HEK293T (cell line): ENCODE measurements at regions not wholly inside any gene's neighbourhood (a gene's known extent, or its start where the extent isn't known, plus 50 kb on each side); places are given as distances from the start of the nearest gene placed in this dataset.

ENCODE experiments used
- CTCF ChIA-PET: fragments of 350-600 bp; formaldehyde crosslinking; extraction: SDS; loops from one replicate; lab custom pipeline; 2021; ENCODE audit warnings: antibody characterized with exemption, inconsistent platforms; lab: Yijun Ruan, JAX
- POLR2A ChIA-PET: fragments of 350-600 bp; formaldehyde crosslinking; extraction: SDS; loops from one replicate; lab custom pipeline; 2020; ENCODE audit warnings: antibody characterized with exemption, inconsistent platforms; lab: Yijun Ruan, JAX
- DNase-seq: peaks from one replicate; pipeline ENCODE4 v3.0.0; 2012; ENCODE audit warnings: mixed read lengths; ENCODE audit errors: extremely low spot score
- ARNT ChIP-seq: fragments of 450-650 bp; IDR thresholded peaks from 2 replicates; pipeline ENCODE4 v1.6.1; 2017; ENCODE audit warnings: mild to moderate bottlenecking
- BHLHE40 ChIP-seq: fragments of 450-650 bp; IDR thresholded peaks from 2 replicates; pipeline ENCODE4 v1.6.1; 2016; ENCODE audit warnings: mild to moderate bottlenecking, moderate library complexity, borderline replicate concordance
- CTBP1 ChIP-seq: fragments of 450-650 bp; IDR thresholded peaks from 2 replicates; pipeline ENCODE4 v1.6.1; 2016; ENCODE audit warnings: borderline replicate concordance
- ELF4 ChIP-seq: fragments of 450-650 bp; IDR thresholded peaks from 2 replicates; pipeline ENCODE4 v1.6.1; 2017; ENCODE audit warnings: antibody characterized with exemption
- FOXA1 ChIP-seq: fragments of 450-650 bp; IDR thresholded peaks from 2 replicates; pipeline ENCODE4 v1.6.1; 2016; ENCODE audit warnings: mild to moderate bottlenecking
- FOXK2 ChIP-seq: fragments of 450-650 bp; IDR thresholded peaks from 2 replicates; pipeline ENCODE4 v1.6.1; 2016; ENCODE audit warnings: mild to moderate bottlenecking
- FOXM1 ChIP-seq: fragments of 450-650 bp; IDR thresholded peaks from 2 replicates; pipeline ENCODE4 v1.6.1; 2017; ENCODE audit warnings: mild to moderate bottlenecking, borderline replicate concordance
- HDGF ChIP-seq: fragments of 450-650 bp; IDR thresholded peaks from 2 replicates; pipeline ENCODE4 v1.6.1; 2017; ENCODE audit warnings: antibody characterized with exemption, borderline replicate concordance
- L3MBTL2 ChIP-seq: fragments of 450-650 bp; conservative IDR thresholded peaks from 2 replicates; pipeline ENCODE4 v1.6.1; 2016; ENCODE audit warnings: mild to moderate bottlenecking
- LEF1 ChIP-seq: fragments of 450-650 bp; IDR thresholded peaks from 2 replicates; pipeline ENCODE4 v1.6.1; 2017; ENCODE audit warnings: mild to moderate bottlenecking, borderline replicate concordance
- NFRKB ChIP-seq: fragments of 450-650 bp; IDR thresholded peaks from 2 replicates; pipeline ENCODE4 v1.6.1; 2016; ENCODE audit warnings: mild to moderate bottlenecking, moderate library complexity
- SP1 ChIP-seq: fragments of 450-650 bp; IDR thresholded peaks from 2 replicates; pipeline ENCODE4 v1.6.1; 2017
- SUZ12 ChIP-seq: fragments of 450-650 bp; IDR thresholded peaks from 2 replicates; pipeline ENCODE4 v1.6.1; 2016; ENCODE audit warnings: mild to moderate bottlenecking
- TARDBP ChIP-seq: fragments of 450-650 bp; IDR thresholded peaks from 2 replicates; pipeline ENCODE4 v1.6.1; 2016
- ZNF384 ChIP-seq: fragments of 450-650 bp; IDR thresholded peaks from 2 replicates; pipeline ENCODE4 v1.6.1; 2016
- TF ChIP-seq, protein P1 (sequence below): fragments of 450-650 bp; IDR thresholded peaks from 2 replicates; pipeline ENCODE4 v1.6.1; 2016

DNA sequence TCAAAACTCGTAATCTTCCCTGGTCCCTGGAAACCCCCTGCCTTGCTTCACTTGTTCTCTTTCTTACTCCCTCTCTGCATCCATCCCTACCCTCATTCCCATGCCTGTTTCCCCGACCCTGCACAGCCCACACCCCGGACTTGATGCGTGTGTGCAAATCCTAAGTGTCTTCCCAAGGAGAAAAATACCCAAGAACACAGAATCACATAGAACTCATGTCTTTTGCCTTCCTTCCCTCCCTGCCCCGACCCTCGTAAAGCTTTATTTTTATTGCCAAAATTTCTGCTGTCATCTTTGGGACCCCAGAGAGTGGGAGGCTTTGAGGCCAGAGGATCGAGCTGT lies 169.6 kb upstream of the PMEPA1 start:
- ChIA-PET CTCF (interaction anchor here (0.7 kb wide), 1 partner anchor 69 kb away, joined by 3 read pairs; no protein-coding TSS in a partner anchor), POLR2A (no interaction called here)
- TF ChIP-seq ARNT (no peak), FOXK2 (no peak), LEF1 (no peak), FOXM1 (no peak)
- DNase-seq: no peak

DNA sequence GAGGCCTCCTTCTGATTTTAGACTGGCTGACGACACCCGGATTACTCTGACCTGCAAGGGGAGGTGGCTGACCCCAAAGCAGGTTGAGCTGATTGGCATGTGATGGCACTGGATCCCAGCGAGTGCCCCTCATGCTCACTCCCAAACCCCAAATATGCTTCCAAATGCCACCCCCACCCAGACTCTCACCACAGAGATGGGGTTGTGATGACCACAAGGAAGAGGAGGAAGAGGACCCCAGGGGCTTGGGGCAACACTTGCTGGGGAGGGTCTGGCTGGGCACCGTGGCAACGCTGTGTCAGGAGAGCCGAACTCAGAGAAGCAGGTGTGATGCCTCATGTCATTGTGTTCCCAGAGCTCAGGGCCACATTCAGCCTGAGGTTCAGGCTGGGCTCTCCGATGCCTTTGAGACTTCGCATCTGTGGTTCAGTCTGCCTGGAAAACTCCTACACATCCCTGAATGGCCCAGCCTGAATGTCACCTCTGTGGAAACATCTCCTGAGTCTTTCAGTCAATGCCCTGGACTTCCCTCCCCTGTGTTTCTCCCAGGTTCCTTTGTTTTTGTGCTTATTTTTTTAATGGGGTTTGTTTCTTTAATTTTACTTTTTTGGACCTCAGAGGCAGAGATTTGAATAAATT lies 169.1 kb upstream of the PMEPA1 start:
- ChIA-PET POLR2A (no interaction called here), CTCF (no interaction called here)
- no peak for DNase-seq
- TF ChIP-seq BHLHE40: no peak
- no peak for TF ChIP-seq SUZ12
- TF ChIP-seq CTBP1: no peak
- TF ChIP-seq, protein P1, sequence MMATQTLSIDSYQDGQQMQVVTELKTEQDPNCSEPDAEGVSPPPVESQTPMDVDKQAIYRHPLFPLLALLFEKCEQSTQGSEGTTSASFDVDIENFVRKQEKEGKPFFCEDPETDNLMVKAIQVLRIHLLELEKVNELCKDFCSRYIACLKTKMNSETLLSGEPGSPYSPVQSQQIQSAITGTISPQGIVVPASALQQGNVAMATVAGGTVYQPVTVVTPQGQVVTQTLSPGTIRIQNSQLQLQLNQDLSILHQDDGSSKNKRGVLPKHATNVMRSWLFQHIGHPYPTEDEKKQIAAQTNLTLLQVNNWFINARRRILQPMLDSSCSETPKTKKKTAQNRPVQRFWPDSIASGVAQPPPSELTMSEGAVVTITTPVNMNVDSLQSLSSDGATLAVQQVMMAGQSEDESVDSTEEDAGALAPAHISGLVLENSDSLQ: no peak
- TF ChIP-seq FOXA1: no peak
- no peak for TF ChIP-seq ELF4
- TF ChIP-seq NFRKB: no peak
- no peak for TF ChIP-seq TARDBP
- no peak for TF ChIP-seq ZNF384
- no peak for TF ChIP-seq HDGF

DNA sequence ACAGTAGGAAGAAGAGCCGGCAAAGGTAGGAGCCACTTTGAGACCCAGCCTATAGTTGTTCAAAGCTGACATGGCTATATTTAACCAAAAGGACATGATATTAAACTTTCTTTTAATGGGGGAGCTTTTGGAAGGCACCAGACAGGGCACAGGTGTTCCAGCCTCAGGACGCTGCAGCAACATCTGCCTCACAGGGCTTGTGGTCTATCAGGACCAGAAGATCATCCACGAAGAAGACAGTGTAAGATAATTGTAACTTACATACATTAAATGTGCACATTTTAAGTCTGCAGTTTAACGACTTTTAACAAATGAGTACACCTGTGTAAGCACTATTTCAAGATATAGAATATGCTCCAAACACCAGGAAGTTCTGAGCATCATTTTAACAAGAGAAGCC lies 168.2 kb upstream of the PMEPA1 start:
- no peak for DNase-seq
- POLR2A ChIA-PET: no interaction called here
- TF ChIP-seq ZNF384: no peak
- TF ChIP-seq TARDBP: no peak
- no peak for TF ChIP-seq LEF1
- no peak for TF ChIP-seq ELF4
- TF ChIP-seq FOXA1: no peak
- TF ChIP-seq, protein P1: no peak
- TF ChIP-seq FOXM1: no peak
- TF ChIP-seq NFRKB: no peak
- TF ChIP-seq SP1: no peak
- TF ChIP-seq BHLHE40: no peak
- CTCF ChIA-PET: no interaction called here

DNA sequence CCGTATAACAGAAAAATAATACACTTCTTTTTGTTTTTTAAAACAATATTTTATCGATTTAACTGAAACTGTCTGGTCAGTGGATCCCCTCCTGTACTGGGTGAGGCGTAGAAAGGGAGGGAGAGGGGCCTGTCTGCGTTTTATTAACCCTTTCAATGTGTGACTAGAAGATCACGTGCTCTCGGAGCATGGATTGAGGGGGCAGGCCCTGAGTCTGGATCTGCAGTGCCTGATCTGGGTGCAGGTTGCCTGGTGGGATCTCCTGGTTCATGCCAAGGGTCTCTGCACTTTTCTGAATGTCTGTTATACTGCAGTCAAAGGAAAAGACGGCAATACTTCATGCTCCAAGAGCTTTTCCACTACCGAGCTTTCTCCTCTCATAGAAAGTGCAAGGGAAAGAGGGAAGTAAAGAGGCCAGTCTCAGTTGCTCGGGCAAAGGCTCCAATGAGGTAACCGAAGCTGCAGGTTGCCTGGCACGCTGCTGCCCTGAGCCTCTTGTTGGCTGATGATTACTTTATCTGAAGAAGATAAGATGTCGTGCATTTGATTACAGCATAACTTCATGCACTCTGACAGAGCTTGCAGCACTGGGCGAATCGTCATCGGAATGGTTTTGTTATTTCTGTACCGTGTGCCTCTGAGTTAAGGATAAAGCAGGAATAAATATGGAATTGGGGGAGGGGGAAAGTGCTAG lies 167.5 kb upstream of the PMEPA1 start:
- TF ChIP-seq FOXM1: no peak
- no peak for TF ChIP-seq FOXA1
- no peak for TF ChIP-seq ARNT
- TF ChIP-seq LEF1: no peak
- no peak for TF ChIP-seq L3MBTL2
- TF ChIP-seq NFRKB: no peak
- TF ChIP-seq SP1: no peak
- TF ChIP-seq, protein P1: no peak
- no peak for DNase-seq
- CTCF ChIA-PET: no interaction called here
- POLR2A ChIA-PET: no interaction called here

DNA sequence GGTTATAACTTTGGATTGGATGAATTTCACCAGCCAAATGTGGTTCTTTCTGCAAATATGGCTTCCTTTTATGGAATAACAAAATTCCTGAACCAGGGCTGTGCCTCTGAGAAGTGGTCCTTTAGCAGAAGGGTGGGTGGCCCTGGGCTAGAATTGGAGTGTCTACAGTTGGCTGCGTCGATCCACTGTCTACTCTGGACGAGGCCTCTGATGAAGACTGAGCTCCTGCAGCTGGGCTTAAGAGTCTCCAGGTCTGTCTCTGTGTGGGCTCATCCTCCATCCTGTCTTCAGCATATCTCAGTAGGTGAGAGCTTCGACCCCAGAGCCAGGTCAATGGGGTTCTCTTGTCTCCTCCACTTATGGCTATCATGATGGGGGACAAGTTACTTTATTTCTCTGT lies 166.3 kb upstream of the PMEPA1 start:
- CTCF ChIA-PET: no interaction called here
- no peak for DNase-seq
- POLR2A ChIA-PET: interaction anchor here (0.5 kb wide), 1 partner anchor 82 kb away, joined by 3 read pairs; no protein-coding TSS in a partner anchor
- TF ChIP-seq HDGF (no peak), LEF1 (no peak), TARDBP (no peak), ARNT (no peak), ZNF384 (no peak), FOXA1 (no peak), CTBP1 (no peak), SP1 (no peak), SUZ12 (no peak), FOXK2 (no peak), FOXM1 (no peak), L3MBTL2 (no peak)

DNA sequence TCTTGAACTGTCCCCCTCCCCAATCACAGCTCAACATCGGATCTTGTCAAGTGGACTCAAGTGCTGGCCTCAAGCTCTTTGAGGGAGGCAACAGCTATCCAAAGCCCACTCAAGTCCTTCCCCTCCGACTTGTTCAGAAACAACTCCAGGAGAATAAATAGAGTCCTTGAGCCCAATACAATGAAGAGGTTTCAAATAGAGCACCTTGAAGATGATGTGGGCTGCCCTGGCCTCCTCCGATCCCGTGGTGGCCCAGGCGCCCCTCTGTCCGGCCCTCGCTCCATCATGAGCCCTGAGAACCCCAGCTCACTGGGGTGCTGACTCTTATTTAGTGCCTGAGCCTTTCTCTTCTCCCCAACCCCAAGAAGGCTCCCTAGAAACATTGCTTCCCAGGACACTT lies 164.3 kb upstream of the PMEPA1 start:
- CTCF ChIA-PET: no interaction called here
- TF ChIP-seq SUZ12: no peak
- no peak for TF ChIP-seq FOXM1
- TF ChIP-seq ELF4: no peak
- TF ChIP-seq LEF1: no peak
- no peak for TF ChIP-seq NFRKB
- no peak for TF ChIP-seq FOXA1
- TF ChIP-seq, protein P1: no peak
- TF ChIP-seq FOXK2: no peak
- TF ChIP-seq ZNF384: no peak
- no peak for TF ChIP-seq L3MBTL2
- no peak for TF ChIP-seq ARNT
- TF ChIP-seq TARDBP: no peak
- no peak for TF ChIP-seq CTBP1
- no peak for TF ChIP-seq HDGF
- no peak for TF ChIP-seq BHLHE40
- TF ChIP-seq SP1: no peak
- DNase-seq: no peak
- POLR2A ChIA-PET: no interaction called here
